Testis (tissue), 2 donors: ENCODE measurements at regions not wholly inside any gene's neighbourhood (a gene's known extent, or its start where the extent isn't known, plus 50 kb on each side); places are given as distances from the start of the nearest gene placed in this dataset.

Source experiments
- DNase-seq: peaks from one replicate; pipeline ENCODE4 v3.0.0-alpha.2; 2019
- H3K27ac ChIP-seq, 2 donors: fragments of 200-600 bp; sonication (generic); one replicate each; pipeline ENCODE4 v1.5.1; 2019
- H3K27me3 ChIP-seq: fragments of 200-600 bp; sonication (generic); one replicate; pipeline ENCODE4 v1.5.1; 2019
- H3K36me3 ChIP-seq: fragments of 200-600 bp; sonication (generic); one replicate; pipeline ENCODE4 v1.5.1; 2017; ENCODE audit warnings: low read depth; ENCODE audit errors: missing control alignments
- H3K4me1 ChIP-seq: fragments of 200-600 bp; sonication (generic); one replicate; pipeline ENCODE4 v1.5.1; 2019
- H3K4me3 ChIP-seq, 2 donors: fragments of 200-600 bp; sonication (generic); one replicate each; pipeline ENCODE4 v1.5.1; 2017 to 2019
- H3K9me3 ChIP-seq: fragments of 200-600 bp; sonication (generic); one replicate; pipeline ENCODE4 v1.5.1; 2017
- CTCF ChIP-seq, 3 experiments: fragments of 450-650 bp in 2 of 3; fragments of 200-600 bp in 1 of 3; sonication (generic) in 1 of 3; IDR thresholded peaks; one replicate each; pipeline ENCODE4 v1.5.1; 2016 to 2019; ENCODE audit warnings: antibody characterized with exemption in 3 of 3, mild to moderate bottlenecking in 2 of 3, moderate library complexity in 1 of 3
- POLR2A ChIP-seq: fragments of 450-650 bp; IDR thresholded peaks from one replicate; pipeline ENCODE4 v1.6.1; 2017; ENCODE audit warnings: antibody characterized with exemption, mild to moderate bottlenecking, moderate library complexity
- WGBS, 2 donors: methylation state at CpG; one replicate each; pipeline ENCODE4 v1.1.5; 2018; 5-methylcytosine and 5-hydroxymethylcytosine counted together
- intact Hi-C: fragments of 100-400 bp; cut with DNase I; formaldehyde crosslinking; loops from one replicate; pipeline ENCODE4 v1.15.1; 2023; ENCODE audit warnings: low total_unique reads
- small RNA-seq, 2 donors: library from RNA; depleted of rRNA; stranded (forward); fragments of <200 nt; gene quantifications; one replicate each; pipeline ENCODE3, GENCODE V24; 2016

GRCh38 chr9:96020792-96021550 lies 145.5 kb downstream of the ERCC6L2 start:
- Histone ChIP-seq H3K4me1 (peaks cover 21% of the 10 kb centered on the region), H3K27me3 (no peaks in the 10 kb centered on the region), H3K36me3 (no peaks in the 10 kb centered on the region), H3K9me3 (no peaks in the 10 kb centered on the region), H3K27ac (peak overlapping the region; percentile 83 to 91), H3K4me3 (peak overlapping the region; percentile 58 to 60)
- DNase-seq = peak; percentile 49
- intact Hi-C loops = no loop called here
- TF ChIP-seq POLR2A (no peak), CTCF (IDR thresholded peaks at IDR 0.05) (no peak)
- WGBS, 2 donors = 0 to 1% methylated on average over 22 to 55 of the region's 73 CpGs

GRCh38 chr9:96020300-96020791 lies 144.9 kb downstream of the ERCC6L2 start:
- intact Hi-C loops = no loop called here
- Histone ChIP-seq H3K4me3 (peak overlapping the region; percentile 58 to 60), H3K9me3 (no peaks in the 10 kb centered on the region), H3K27me3 (no peaks in the 10 kb centered on the region), H3K27ac (peak overlapping the region; percentile 83 to 91), H3K36me3 (no peaks in the 10 kb centered on the region), H3K4me1 (peaks cover 21% of the 10 kb centered on the region)
- TF ChIP-seq POLR2A = no peak
- no peak for TF ChIP-seq CTCF (IDR thresholded peaks at IDR 0.05)
- WGBS, 2 donors = 11% methylated on average over 8 to 13 of the region's 13 CpGs
- no peak for DNase-seq

Small RNA genes in the stretch of these regions (small RNA-seq; reads per million reads assigned to genes)
- 0 reads per million in 2 donors for gene RF00019
